ENCODE measurements at regions not wholly inside any gene's neighbourhood (a gene's known extent, or its start where the extent isn't known, plus 50 kb on each side); places are given as distances from the start of the nearest gene placed in this dataset.

- no peaks in the 10 kb centered on the region for H3K27me3 ChIP-seq (ENCODE audit: control insufficient read depth in 2 of 2, insufficient read depth in 2 of 2, low read length in 2 of 2)
- ChIA-PET POLR2A (no interaction called here), CTCF (ENCODE audit: low intra/inter-chr PET ratio) (no interaction called here)
- no peak for ATAC-seq
- no peaks in the 10 kb centered on the region for H3K79me2 ChIP-seq (ENCODE audit: control insufficient read depth, insufficient read depth, low read length)
- H3K4me3 ChIP-seq, result no peak overlapping the region
- no peaks in the 10 kb centered on the region for H4K20me1 ChIP-seq (replicated peaks; ENCODE audit: control insufficient read depth, insufficient read depth, low read length)
- no peaks in the 10 kb centered on the region for H3K36me3 ChIP-seq (ENCODE audit: control insufficient read depth, insufficient read depth, low read length)
- no peaks in the 10 kb centered on the region for H3K9me3 ChIP-seq (replicated peaks; ENCODE audit: control insufficient read depth, insufficient read depth, low read depth, low read length)
- DNase-seq (ENCODE audit: extremely low read depth in 1 of 4, low spot score in 3 of 4), result no peak
- no peaks in the 10 kb centered on the region for H3K9me1 ChIP-seq (ENCODE audit: control insufficient read depth, insufficient read depth, low read length)
- in situ Hi-C loops (cut with MboI) (no loop called here), intact Hi-C loops (cut with micrococcal nuclease) (no loop called here)
- TF ChIP-seq CEBPG (CRISPR knock-in tag; IDR thresholded peaks at IDR 0.05), result no peak
- TF ChIP-seq CEBPG (tag; conservative IDR thresholded peaks at IDR 0.05 in 1 of 2, IDR thresholded peaks at IDR 0.05 in 1 of 2), result peak in 1 of 2 experiments; percentile 37; a peak in 1 of 4 replicates
- no peak for TF ChIP-seq ZBTB7A (IDR thresholded peaks at IDR 0.05; ENCODE audit: borderline replicate concordance, control insufficient read depth, low read depth, low read length)
- TF ChIP-seq ZNF239 (CRISPR knock-in tag; IDR thresholded peaks at IDR 0.05), result no peak
- TF ChIP-seq HNRNPLL (IDR thresholded peaks at IDR 0.05; ENCODE audit: low read depth, low read length, poor library complexity, severe bottlenecking), result no peak
- TF ChIP-seq, protein P1, sequence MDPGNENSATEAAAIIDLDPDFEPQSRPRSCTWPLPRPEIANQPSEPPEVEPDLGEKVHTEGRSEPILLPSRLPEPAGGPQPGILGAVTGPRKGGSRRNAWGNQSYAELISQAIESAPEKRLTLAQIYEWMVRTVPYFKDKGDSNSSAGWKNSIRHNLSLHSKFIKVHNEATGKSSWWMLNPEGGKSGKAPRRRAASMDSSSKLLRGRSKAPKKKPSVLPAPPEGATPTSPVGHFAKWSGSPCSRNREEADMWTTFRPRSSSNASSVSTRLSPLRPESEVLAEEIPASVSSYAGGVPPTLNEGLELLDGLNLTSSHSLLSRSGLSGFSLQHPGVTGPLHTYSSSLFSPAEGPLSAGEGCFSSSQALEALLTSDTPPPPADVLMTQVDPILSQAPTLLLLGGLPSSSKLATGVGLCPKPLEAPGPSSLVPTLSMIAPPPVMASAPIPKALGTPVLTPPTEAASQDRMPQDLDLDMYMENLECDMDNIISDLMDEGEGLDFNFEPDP (CRISPR knock-in tag; IDR thresholded peaks at IDR 0.05), result no peak
- 0 out of 2 replicates have a peak, but pooled peaks have one; percentile 40 for TF ChIP-seq CEBPB (tag; IDR thresholded peaks at IDR 0.05)
- no peak for TF ChIP-seq CTBP1 (IDR thresholded peaks at IDR 0.05; ENCODE audit: borderline replicate concordance)
- TF ChIP-seq TRIM28 (IDR thresholded peaks at IDR 0.05), result no peak
- no peak for TF ChIP-seq PHB2 (IDR thresholded peaks at IDR 0.05; ENCODE audit: low read depth)
- no peak for TF ChIP-seq RAD51 (IDR thresholded peaks at IDR 0.05; ENCODE audit: borderline replicate concordance, low read depth)
- TF ChIP-seq, protein P2, sequence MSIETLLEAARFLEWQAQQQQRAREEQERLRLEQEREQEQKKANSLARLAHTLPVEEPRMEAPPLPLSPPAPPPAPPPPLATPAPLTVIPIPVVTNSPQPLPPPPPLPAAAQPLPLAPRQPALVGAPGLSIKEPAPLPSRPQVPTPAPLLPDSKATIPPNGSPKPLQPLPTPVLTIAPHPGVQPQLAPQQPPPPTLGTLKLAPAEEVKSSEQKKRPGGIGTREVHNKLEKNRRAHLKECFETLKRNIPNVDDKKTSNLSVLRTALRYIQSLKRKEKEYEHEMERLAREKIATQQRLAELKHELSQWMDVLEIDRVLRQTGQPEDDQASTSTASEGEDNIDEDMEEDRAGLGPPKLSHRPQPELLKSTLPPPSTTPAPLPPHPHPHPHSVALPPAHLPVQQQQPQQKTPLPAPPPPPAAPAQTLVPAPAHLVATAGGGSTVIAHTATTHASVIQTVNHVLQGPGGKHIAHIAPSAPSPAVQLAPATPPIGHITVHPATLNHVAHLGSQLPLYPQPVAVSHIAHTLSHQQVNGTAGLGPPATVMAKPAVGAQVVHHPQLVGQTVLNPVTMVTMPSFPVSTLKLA (conservative IDR thresholded peaks at IDR 0.05), result no peak
- no peak for FAIRE-seq
- no peak overlapping the region for H2AFZ ChIP-seq (ENCODE audit: low read depth, low read length)
- 0% methylated on average over 2 of the region's 2 CpGs for WGBS (ENCODE audit: insufficient coverage, low coverage, missing lambda C conversion rate)
- no peak overlapping the region for H3K9ac ChIP-seq (ENCODE audit: insufficient read depth in 1 of 2, low read depth in 2 of 2, low read length in 2 of 2)
- no peak overlapping the region for H3K4me2 ChIP-seq (ENCODE audit: insufficient read depth, low read length)
- no peaks in the 10 kb centered on the region for H3K4me1 ChIP-seq (replicated peaks in 1 of 2; ENCODE audit: control insufficient read depth in 2 of 2, insufficient read depth in 2 of 2, low read length in 2 of 2)
- H3K27ac ChIP-seq (ENCODE audit: extremely low read depth, low read depth, low read length), result no peak overlapping the region
- BruUV-seq (replicated peaks), result no TSS peak
Observed at GRCh38 chr2:2413525-2413924, 82.5 kb upstream of the MYT1L start.

All from K562 (cell line).